Ishikawa (cell line): ENCODE measurements at regions not wholly inside any gene's neighbourhood (a gene's known extent, or its start where the extent isn't known, plus 50 kb on each side); places are given as distances from the start of the nearest gene placed in this dataset.

Experiments
- CEBPB ChIP-seq: IDR thresholded peaks from 2 replicates; pipeline ENCODE4 v1.6.1; 2012
- CREB1 ChIP-seq: IDR thresholded peaks from 2 replicates; pipeline ENCODE4 v1.6.1; 2012; ENCODE audit warnings: low read depth
- EGR1 ChIP-seq: IDR thresholded peaks from 2 replicates; pipeline ENCODE4 v1.6.1; 2012
- EP300 ChIP-seq: IDR thresholded peaks from 2 replicates; pipeline ENCODE4 v1.6.1; 2012; ENCODE audit warnings: borderline replicate concordance
- FOXM1 ChIP-seq: IDR thresholded peaks from 2 replicates; pipeline ENCODE4 v1.6.1; 2012; ENCODE audit warnings: low read depth, borderline replicate concordance
- MAX ChIP-seq: IDR thresholded peaks from 2 replicates; pipeline ENCODE4 v1.6.1; 2012
- NFIC ChIP-seq: IDR thresholded peaks from 2 replicates; pipeline ENCODE4 v1.6.1; 2012
- RAD21 ChIP-seq: IDR thresholded peaks from 2 replicates; pipeline ENCODE4 v1.6.1; 2012; ENCODE audit warnings: low read depth
- REST ChIP-seq: IDR thresholded peaks from 2 replicates; pipeline ENCODE4 v1.6.1; 2012; ENCODE audit warnings: low read depth, mild to moderate bottlenecking
- TAF1 ChIP-seq: IDR thresholded peaks from 2 replicates; pipeline ENCODE4 v1.6.1; 2012; ENCODE audit warnings: low read depth, mild to moderate bottlenecking
- TCF12 ChIP-seq: IDR thresholded peaks from 2 replicates; pipeline ENCODE4 v1.6.1; 2012; ENCODE audit warnings: low read depth
- TEAD4 ChIP-seq: IDR thresholded peaks from 2 replicates; pipeline ENCODE4 v1.6.1; 2012
- YY1 ChIP-seq: IDR thresholded peaks from 2 replicates; pipeline ENCODE4 v1.6.1; 2012; ENCODE audit warnings: low read depth
- ZBTB7A ChIP-seq: IDR thresholded peaks from 2 replicates; pipeline ENCODE4 v1.6.1; 2012; ENCODE audit warnings: low read depth
- TF ChIP-seq, protein P1 (sequence below): IDR thresholded peaks from 2 replicates; pipeline ENCODE4 v1.6.1; 2012

DNA sequence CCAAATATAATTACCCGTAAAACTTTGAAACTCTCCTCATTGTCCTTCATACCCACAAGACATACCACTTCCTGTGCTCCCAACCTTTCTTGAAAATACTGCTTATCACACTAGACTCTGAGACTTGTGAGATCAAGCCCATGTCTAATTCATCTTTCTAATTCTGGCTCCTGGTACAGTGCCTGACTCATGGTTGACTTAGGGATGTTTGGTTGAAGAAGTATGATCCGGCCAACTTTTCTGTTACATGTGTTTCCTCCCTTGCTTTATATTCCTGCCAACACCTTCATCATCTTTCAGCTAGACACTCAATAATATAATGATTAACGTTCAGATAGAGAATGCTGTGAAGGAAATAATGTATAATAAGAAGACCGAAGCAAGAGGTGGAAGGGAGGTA, 58.2 kb downstream of the MEX3B start:
- TF ChIP-seq TEAD4 (no peak), FOXM1 (no peak), NFIC (no peak), MAX (no peak), ZBTB7A (no peak), REST (no peak)

GRCh38 chr15:81983497-81983896, 62.3 kb downstream of the MEX3B start:
- no peak for TF ChIP-seq FOXM1
- TF ChIP-seq TCF12, result no peak
- no peak for TF ChIP-seq CREB1
- TF ChIP-seq YY1, result no peak
- TF ChIP-seq MAX, result no peak
- no peak for TF ChIP-seq NFIC
- no peak for TF ChIP-seq EGR1
- TF ChIP-seq REST, result no peak
- no peak for TF ChIP-seq RAD21
- no peak for TF ChIP-seq CEBPB
- TF ChIP-seq EP300, result no peak
- TF ChIP-seq TAF1, result no peak
- no peak for TF ChIP-seq TEAD4
- TF ChIP-seq, protein P1, sequence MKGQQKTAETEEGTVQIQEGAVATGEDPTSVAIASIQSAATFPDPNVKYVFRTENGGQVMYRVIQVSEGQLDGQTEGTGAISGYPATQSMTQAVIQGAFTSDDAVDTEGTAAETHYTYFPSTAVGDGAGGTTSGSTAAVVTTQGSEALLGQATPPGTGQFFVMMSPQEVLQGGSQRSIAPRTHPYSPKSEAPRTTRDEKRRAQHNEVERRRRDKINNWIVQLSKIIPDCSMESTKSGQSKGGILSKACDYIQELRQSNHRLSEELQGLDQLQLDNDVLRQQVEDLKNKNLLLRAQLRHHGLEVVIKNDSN, result no peak
- TF ChIP-seq ZBTB7A, result no peak

DNA sequence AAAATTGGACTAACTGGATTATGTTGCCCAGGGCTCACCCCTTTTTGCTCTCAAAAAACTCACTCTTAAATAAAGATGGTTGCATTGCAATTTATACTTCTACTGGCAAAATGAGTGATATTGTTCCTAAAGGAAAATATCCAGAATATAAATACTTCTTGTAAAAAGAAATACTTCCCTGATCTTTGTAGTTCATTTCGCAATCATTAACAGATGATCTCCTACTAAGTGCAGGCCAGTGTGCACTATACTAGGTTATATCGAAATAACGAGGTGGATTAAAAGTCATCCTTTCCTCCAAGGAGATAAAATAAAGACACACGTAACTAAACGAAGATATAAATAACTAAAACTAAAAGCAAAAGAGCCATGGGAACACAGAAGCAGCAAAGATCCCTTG, 63.0 kb downstream of the MEX3B start:
- TF ChIP-seq CREB1 (no peak), ZBTB7A (no peak), YY1 (no peak), FOXM1 (no peak), TCF12 (no peak), MAX (no peak), EP300 (no peak), RAD21 (no peak), TAF1 (no peak), EGR1 (no peak), NFIC (no peak), REST (no peak), TEAD4 (no peak), CEBPB (no peak)
- TF ChIP-seq, protein P1, result no peak

GRCh38 chr15:81981908-81982307, 63.9 kb downstream of the MEX3B start:
- TF ChIP-seq YY1 (no peak), TCF12 (no peak), FOXM1 (no peak), MAX (no peak), TAF1 (no peak), EGR1 (no peak), ZBTB7A (no peak)
- TF ChIP-seq, protein P1, result 0 out of 2 replicates have a peak, but pooled peaks have one; percentile 7
